ENCODE measurements at regions not wholly inside any gene's neighbourhood (a gene's known extent, or its start where the extent isn't known, plus 50 kb on each side); places are given as distances from the start of the nearest gene placed in this dataset.

GRCh38 chr10:131686781-131687420 lies 213.9 kb upstream of the PPP2R2D start:
- Mint-ChIP-seq H3K27ac (no peak overlapping the region), H3K4me3 (no peak overlapping the region), H3K27me3 (ENCODE audit: low read depth) (no peaks in the 10 kb centered on the region), H3K4me1 (ENCODE audit: low read depth) (no peaks in the 10 kb centered on the region), H3K9me3 (peaks cover 3% of the 10 kb centered on the region in 2 donors), H3K36me3 (ENCODE audit: insufficient read depth in 2 of 2) (no peaks in the 10 kb centered on the region)
- no peak for ATAC-seq (replicated peaks in 1 of 2)
- no peak for DNase-seq

GRCh38 chr10:131688304-131688703 lies 212.5 kb upstream of the PPP2R2D start:
- no peak for DNase-seq
- peaks cover 3% of the 10 kb centered on the region in 2 donors for H3K9me3 Mint-ChIP-seq
- no peak overlapping the region for H3K4me3 Mint-ChIP-seq
- no peaks in the 10 kb centered on the region for H3K36me3 Mint-ChIP-seq (ENCODE audit: insufficient read depth in 2 of 2)
- no peaks in the 10 kb centered on the region for H3K27me3 Mint-ChIP-seq (ENCODE audit: low read depth)
- H3K4me1 Mint-ChIP-seq (ENCODE audit: low read depth): no peaks in the 10 kb centered on the region
- no peak for ATAC-seq (replicated peaks in 1 of 2)
- H3K27ac Mint-ChIP-seq: no peak overlapping the region

GRCh38 chr10:131689016-131689415 lies 211.8 kb upstream of the PPP2R2D start:
- Mint-ChIP-seq H3K36me3 (ENCODE audit: insufficient read depth in 2 of 2) (no peaks in the 10 kb centered on the region), H3K4me3 (no peak overlapping the region), H3K27ac (no peak overlapping the region), H3K27me3 (ENCODE audit: low read depth) (no peaks in the 10 kb centered on the region), H3K4me1 (ENCODE audit: low read depth) (no peaks in the 10 kb centered on the region), H3K9me3 (peaks cover 3% of the 10 kb centered on the region in 2 donors)
- no peak for ATAC-seq (replicated peaks in 1 of 2)
- no peak for DNase-seq

GRCh38 chr10:131689486-131689885 lies 211.3 kb upstream of the PPP2R2D start:
- H3K4me3 Mint-ChIP-seq: no peak overlapping the region
- H3K27me3 Mint-ChIP-seq (ENCODE audit: low read depth): no peaks in the 10 kb centered on the region
- H3K9me3 Mint-ChIP-seq: peaks cover 3% of the 10 kb centered on the region in 2 donors
- ATAC-seq (replicated peaks in 1 of 2) (no peak), DNase-seq (no peak)
- no peaks in the 10 kb centered on the region for H3K4me1 Mint-ChIP-seq (ENCODE audit: low read depth)
- no peak overlapping the region for H3K27ac Mint-ChIP-seq
- H3K36me3 Mint-ChIP-seq (ENCODE audit: insufficient read depth in 2 of 2): no peaks in the 10 kb centered on the region

DNA sequence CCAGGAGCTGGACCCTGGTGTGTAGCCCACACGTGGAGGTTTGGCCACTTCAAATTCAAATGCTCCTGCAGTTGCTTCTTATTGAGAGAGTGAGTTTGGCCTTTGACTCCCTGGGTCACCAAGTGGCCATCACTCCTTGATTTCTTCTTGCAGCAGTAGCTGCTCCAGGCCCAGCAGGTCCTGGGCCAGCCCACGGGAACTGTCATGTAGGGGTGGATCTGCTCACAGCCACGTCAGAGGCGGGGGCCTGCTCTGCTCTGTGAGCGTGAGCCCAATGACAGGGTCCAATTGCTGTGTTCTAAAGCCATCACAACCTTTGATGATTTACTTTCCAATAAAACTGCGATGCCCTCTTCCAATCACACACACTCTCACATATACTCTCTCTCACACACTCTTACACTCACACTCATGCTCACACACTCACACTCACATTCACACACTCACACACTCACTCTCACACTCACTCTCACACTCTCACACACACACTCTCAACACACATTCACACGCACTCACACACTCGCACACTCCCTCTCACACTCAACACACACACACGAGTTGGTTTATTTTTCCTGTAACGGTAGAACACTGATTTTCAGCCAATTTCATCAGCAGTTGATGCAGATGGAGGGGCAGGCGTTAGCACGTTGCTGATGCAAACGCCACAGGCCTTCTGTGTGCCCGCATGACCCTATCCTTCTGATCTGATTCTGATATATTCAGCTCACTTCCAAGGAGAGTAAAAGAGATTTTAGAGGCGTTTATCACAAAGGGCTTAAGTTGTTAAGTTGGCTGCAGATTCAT lies 210.7 kb upstream of the PPP2R2D start:
- Mint-ChIP-seq H3K36me3 (ENCODE audit: insufficient read depth in 2 of 2) (no peaks in the 10 kb centered on the region), H3K27ac (no peak overlapping the region), H3K4me3 (no peak overlapping the region), H3K9me3 (peaks cover 3% of the 10 kb centered on the region in 2 donors), H3K27me3 (ENCODE audit: low read depth) (no peaks in the 10 kb centered on the region), H3K4me1 (ENCODE audit: low read depth) (no peaks in the 10 kb centered on the region)
- DNase-seq (no peak), ATAC-seq (replicated peaks in 1 of 2) (no peak)

- peaks cover 3% of the 10 kb centered on the region in 2 donors for H3K9me3 Mint-ChIP-seq
- ATAC-seq (replicated peaks in 1 of 2): no peak
- no peaks in the 10 kb centered on the region for H3K36me3 Mint-ChIP-seq (ENCODE audit: insufficient read depth in 2 of 2)
- DNase-seq: no peak
- no peaks in the 10 kb centered on the region for H3K27me3 Mint-ChIP-seq (ENCODE audit: low read depth)
- H3K27ac Mint-ChIP-seq: no peak overlapping the region
- H3K4me1 Mint-ChIP-seq (ENCODE audit: low read depth): no peaks in the 10 kb centered on the region
- no peak overlapping the region for H3K4me3 Mint-ChIP-seq
These were observed 210.0 kb upstream of the PPP2R2D start for GRCh38 chr10:131690805-131691239.

- DNase-seq: no peak
- no peak for ATAC-seq (replicated peaks in 1 of 2)
- no peak overlapping the region for H3K27ac Mint-ChIP-seq
- no peak overlapping the region for H3K4me3 Mint-ChIP-seq
- peaks cover 3% of the 10 kb centered on the region in 2 donors for H3K9me3 Mint-ChIP-seq
- H3K4me1 Mint-ChIP-seq (ENCODE audit: low read depth): no peaks in the 10 kb centered on the region
- H3K36me3 Mint-ChIP-seq (ENCODE audit: insufficient read depth in 2 of 2): no peaks in the 10 kb centered on the region
- no peaks in the 10 kb centered on the region for H3K27me3 Mint-ChIP-seq (ENCODE audit: low read depth)
These were observed 209.2 kb upstream of the PPP2R2D start for GRCh38 chr10:131691481-131692090.

- ATAC-seq (replicated peaks in 1 of 2): no peak
- Mint-ChIP-seq H3K9me3 (peaks cover 3% of the 10 kb centered on the region in 2 donors), H3K27ac (no peak overlapping the region), H3K36me3 (ENCODE audit: insufficient read depth in 2 of 2) (no peaks in the 10 kb centered on the region), H3K4me1 (ENCODE audit: low read depth) (no peaks in the 10 kb centered on the region), H3K4me3 (no peak overlapping the region), H3K27me3 (ENCODE audit: low read depth) (no peaks in the 10 kb centered on the region)
- DNase-seq: no peak
These were observed 208.6 kb upstream of the PPP2R2D start for GRCh38 chr10:131692176-131692575.

GRCh38 chr10:131692686-131693334 lies 208.0 kb upstream of the PPP2R2D start:
- ATAC-seq (replicated peaks in 1 of 2) (no peak), DNase-seq (no peak)
- no peak overlapping the region for H3K4me3 Mint-ChIP-seq
- H3K4me1 Mint-ChIP-seq (ENCODE audit: low read depth): no peaks in the 10 kb centered on the region
- no peak overlapping the region for H3K27ac Mint-ChIP-seq
- no peaks in the 10 kb centered on the region for H3K36me3 Mint-ChIP-seq (ENCODE audit: insufficient read depth in 2 of 2)
- H3K9me3 Mint-ChIP-seq: peaks cover 3% of the 10 kb centered on the region in 2 donors
- H3K27me3 Mint-ChIP-seq (ENCODE audit: low read depth): no peaks in the 10 kb centered on the region

DNA sequence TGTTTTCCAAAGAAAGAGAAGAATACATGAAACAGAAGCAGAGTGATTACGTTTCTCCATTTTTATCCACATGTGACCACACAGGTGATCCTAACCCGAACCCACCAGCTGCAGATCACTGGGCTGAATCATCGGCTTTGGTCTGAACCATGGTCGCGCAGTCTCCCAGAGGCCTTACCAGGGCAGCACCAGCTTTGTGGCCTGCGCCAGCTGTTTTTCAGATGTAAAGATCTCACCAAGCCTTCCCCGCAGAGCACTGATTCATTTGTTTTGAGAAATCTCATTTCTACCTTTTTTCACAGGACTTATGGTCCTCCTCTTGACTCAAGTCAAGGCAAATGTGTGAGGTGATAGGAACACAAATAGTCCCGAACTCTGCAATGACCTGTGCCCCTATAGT lies 207.0 kb upstream of the PPP2R2D start:
- Mint-ChIP-seq H3K36me3 (ENCODE audit: insufficient read depth in 2 of 2) (no peaks in the 10 kb centered on the region), H3K27me3 (ENCODE audit: low read depth) (no peaks in the 10 kb centered on the region), H3K27ac (no peak overlapping the region), H3K9me3 (peaks cover 3% of the 10 kb centered on the region in 2 donors), H3K4me3 (no peak overlapping the region), H3K4me1 (ENCODE audit: low read depth) (no peaks in the 10 kb centered on the region)
- ATAC-seq (replicated peaks in 1 of 2): no peak
- DNase-seq: no peak

GRCh38 chr10:131694168-131694780 lies 206.5 kb upstream of the PPP2R2D start:
- H3K27ac Mint-ChIP-seq: no peak overlapping the region
- H3K9me3 Mint-ChIP-seq: peaks cover 3% of the 10 kb centered on the region in 2 donors
- no peak for DNase-seq
- no peaks in the 10 kb centered on the region for H3K27me3 Mint-ChIP-seq (ENCODE audit: low read depth)
- no peak for ATAC-seq (replicated peaks in 1 of 2)
- H3K4me3 Mint-ChIP-seq: no peak overlapping the region
- no peaks in the 10 kb centered on the region for H3K36me3 Mint-ChIP-seq (ENCODE audit: insufficient read depth in 2 of 2)
- H3K4me1 Mint-ChIP-seq (ENCODE audit: low read depth): no peaks in the 10 kb centered on the region

DNA sequence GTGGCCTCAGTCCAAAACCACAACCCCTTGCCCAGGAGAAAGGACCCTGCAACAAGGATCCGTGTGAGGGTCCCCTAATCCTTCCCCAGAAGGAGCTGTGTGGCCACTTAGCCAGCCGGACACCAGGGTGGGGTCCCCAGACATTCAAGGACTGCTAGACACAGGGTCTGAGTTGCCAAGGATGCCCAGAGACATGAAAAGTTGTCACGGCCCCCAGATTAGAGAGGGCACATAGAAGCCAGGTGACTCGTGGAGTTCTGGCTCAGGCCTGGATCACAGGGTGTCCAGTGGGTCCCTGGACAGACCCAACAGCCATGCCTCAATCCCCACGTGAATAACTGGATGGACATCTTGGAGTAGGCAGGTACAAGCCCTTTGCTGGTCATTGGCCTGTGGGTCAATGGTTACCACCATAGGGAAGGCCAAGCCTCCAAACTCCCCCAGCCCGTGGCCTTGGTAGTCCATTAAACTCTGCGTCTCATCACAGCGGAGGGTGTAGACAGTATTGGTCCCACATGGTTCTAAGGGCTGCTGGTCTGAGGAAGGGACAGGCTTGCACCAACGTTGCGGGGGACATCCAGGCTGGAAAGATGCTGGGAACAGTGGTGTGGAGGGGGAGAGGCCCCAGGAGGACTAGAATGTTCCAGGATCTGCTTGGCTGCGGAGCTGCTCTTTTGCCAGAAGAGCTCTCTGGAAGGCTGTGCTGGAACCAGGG lies 205.9 kb upstream of the PPP2R2D start:
- ATAC-seq (replicated peaks in 1 of 2): no peak
- no peak overlapping the region for H3K4me3 Mint-ChIP-seq
- H3K4me1 Mint-ChIP-seq (ENCODE audit: low read depth): no peaks in the 10 kb centered on the region
- DNase-seq: no peak
- H3K27ac Mint-ChIP-seq: no peak overlapping the region
- peaks cover 3% of the 10 kb centered on the region in 2 donors for H3K9me3 Mint-ChIP-seq
- H3K27me3 Mint-ChIP-seq (ENCODE audit: low read depth): no peaks in the 10 kb centered on the region
- H3K36me3 Mint-ChIP-seq (ENCODE audit: insufficient read depth in 2 of 2): no peaks in the 10 kb centered on the region

All from activated T-cell treated with anti-CD3 and anti-CD28 coated beads, Interleukin-2, amount 50 U/mL, for 72 hours (primary cell).